22Rv1 (cell line): ENCODE measurements at regions not wholly inside any gene's neighbourhood (a gene's known extent, or its start where the extent isn't known, plus 50 kb on each side); places are given as distances from the start of the nearest gene placed in this dataset.

Source experiments
- H3K27ac ChIP-seq: fragments of 450-650 bp; 2 replicates; pipeline ENCODE4 v1.5.1; 2017
- ZFX ChIP-seq: fragments of 450-650 bp; IDR thresholded peaks from 2 replicates; pipeline ENCODE4 v1.6.1; 2017; ENCODE audit warnings: antibody characterized with exemption, borderline replicate concordance
- TF ChIP-seq, protein P1 (sequence below): fragments of 450-650 bp; IDR thresholded peaks from 2 replicates; pipeline ENCODE4 v1.5.1; 2017; ENCODE audit warnings: mild to moderate bottlenecking

DNA sequence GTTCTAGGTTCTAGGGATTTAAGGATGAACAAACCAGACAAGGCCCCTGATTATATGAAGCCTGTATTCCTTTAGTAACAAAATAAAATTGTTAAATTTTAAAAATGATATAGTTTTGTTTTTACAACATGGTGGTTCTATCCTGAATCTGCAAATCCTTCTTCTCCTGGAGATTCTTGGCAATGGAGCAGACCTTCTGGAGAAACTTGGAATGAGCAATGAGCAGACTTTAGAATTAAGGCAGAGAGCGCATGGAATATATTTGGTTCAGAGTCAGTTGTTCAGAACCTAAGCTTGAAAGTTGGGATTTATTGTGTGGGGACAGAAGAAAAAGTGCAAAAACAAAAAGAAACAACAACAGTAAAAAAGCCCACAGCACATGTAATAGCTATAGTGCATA lies 381.1 kb downstream of the ADGRL2 start:
- TF ChIP-seq, protein P1, sequence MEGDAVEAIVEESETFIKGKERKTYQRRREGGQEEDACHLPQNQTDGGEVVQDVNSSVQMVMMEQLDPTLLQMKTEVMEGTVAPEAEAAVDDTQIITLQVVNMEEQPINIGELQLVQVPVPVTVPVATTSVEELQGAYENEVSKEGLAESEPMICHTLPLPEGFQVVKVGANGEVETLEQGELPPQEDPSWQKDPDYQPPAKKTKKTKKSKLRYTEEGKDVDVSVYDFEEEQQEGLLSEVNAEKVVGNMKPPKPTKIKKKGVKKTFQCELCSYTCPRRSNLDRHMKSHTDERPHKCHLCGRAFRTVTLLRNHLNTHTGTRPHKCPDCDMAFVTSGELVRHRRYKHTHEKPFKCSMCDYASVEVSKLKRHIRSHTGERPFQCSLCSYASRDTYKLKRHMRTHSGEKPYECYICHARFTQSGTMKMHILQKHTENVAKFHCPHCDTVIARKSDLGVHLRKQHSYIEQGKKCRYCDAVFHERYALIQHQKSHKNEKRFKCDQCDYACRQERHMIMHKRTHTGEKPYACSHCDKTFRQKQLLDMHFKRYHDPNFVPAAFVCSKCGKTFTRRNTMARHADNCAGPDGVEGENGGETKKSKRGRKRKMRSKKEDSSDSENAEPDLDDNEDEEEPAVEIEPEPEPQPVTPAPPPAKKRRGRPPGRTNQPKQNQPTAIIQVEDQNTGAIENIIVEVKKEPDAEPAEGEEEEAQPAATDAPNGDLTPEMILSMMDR: no peak
- TF ChIP-seq ZFX: no peak
- no peak overlapping the region for H3K27ac ChIP-seq

DNA sequence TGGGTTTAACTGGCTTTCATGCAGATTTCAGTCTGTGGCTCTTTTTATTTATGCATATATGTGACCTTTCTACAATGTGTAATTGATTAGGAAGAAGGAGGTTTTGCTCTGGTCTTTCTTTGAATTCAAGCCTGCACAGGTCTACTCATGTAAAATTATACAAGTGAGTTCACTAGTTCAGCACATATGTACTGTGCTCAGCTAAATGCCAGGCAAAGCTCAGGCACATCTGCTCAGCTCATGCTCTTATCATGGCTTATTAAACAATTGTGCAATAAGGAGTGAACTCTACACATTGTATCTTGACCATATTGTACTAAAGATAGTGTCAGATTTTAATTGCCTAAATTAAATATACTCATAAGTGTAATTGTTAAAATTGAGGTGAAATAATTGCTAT lies 378.4 kb downstream of the ADGRL2 start:
- no peak overlapping the region for H3K27ac ChIP-seq
- no peak for TF ChIP-seq ZFX
- TF ChIP-seq, protein P1: no peak

DNA sequence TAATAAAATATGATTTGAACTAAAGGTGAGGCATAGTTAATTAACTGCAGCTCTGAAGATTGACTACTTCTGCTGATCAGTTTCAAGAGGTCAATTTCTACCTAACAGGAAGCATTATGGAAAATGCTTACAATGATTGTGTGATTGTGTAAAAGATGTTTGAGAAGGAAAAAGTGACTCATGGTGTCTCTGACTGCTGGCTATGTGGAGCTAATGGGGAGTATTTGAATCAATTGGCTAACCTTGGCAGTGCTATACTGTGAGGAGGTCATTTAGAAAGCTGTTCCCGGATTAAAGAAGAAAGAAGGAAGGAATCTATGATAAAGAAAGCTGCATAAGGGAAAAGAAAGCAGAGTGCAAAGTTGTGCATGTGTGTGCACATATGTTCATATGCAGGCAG lies 376.5 kb downstream of the ADGRL2 start:
- TF ChIP-seq, protein P1: no peak
- no peak for TF ChIP-seq ZFX
- H3K27ac ChIP-seq: no peak overlapping the region

DNA sequence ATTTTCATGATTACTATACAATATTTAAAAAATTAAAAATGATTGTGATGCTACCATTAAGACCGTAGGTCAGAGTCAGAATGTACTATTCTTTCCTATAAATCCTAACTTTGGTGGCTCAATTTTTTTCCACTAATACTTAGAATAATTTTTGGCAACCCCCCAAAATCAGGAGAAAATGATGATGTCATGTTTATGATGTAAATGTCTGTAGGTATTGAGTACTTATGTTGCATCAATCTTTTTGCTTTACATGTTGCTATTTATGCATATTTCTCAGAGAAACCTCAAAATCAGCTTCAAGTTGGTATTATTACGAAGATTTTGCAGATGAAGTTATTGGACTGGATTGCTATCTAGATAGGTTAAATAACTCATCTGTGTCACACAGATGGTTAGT lies 371.2 kb downstream of the ADGRL2 start:
- H3K27ac ChIP-seq: no peak overlapping the region

DNA sequence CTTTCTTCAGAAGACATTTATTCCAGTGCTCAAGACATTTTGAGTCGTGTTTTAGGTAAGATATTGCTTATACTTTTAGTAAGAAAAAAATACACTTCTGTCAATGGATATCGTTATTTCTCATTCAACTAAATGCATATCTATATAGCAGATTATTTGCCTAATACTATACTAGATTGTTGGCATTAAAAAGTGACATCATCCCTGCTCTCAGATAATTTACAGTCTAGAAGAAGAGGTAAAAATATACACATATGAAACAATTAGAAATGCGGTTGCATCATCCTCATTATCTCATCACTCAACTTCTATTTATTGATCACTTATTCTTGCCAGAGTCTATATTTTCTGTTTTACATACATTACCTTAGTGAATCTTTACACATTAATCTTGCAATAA lies 367.7 kb downstream of the ADGRL2 start:
- no peak overlapping the region for H3K27ac ChIP-seq
- TF ChIP-seq, protein P1: no peak
- TF ChIP-seq ZFX: no peak

More for the DNA sequence above, 371.2 kb downstream of the ADGRL2 start:
- TF ChIP-seq, protein P1: no peak
- TF ChIP-seq ZFX: no peak

DNA sequence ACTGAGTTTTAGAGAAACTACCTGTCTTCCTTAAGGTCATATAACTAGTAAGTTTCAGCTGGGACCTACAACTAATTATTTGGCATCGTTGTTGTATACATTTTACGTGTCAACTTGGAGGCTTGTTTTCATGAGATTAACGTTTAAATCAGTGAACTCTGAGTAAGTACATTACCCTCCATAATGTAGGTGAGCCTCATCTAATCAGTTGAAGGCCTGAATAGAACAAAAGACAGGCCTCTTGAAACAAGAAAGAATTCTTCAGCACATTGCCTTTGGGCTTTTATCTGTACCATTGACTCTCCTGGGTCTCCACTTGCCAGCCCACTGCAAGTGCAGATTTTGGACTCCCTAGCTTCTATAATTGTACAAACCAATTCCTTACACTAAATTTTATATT lies 364.6 kb downstream of the ADGRL2 start:
- TF ChIP-seq ZFX: no peak
- TF ChIP-seq, protein P1: no peak

DNA sequence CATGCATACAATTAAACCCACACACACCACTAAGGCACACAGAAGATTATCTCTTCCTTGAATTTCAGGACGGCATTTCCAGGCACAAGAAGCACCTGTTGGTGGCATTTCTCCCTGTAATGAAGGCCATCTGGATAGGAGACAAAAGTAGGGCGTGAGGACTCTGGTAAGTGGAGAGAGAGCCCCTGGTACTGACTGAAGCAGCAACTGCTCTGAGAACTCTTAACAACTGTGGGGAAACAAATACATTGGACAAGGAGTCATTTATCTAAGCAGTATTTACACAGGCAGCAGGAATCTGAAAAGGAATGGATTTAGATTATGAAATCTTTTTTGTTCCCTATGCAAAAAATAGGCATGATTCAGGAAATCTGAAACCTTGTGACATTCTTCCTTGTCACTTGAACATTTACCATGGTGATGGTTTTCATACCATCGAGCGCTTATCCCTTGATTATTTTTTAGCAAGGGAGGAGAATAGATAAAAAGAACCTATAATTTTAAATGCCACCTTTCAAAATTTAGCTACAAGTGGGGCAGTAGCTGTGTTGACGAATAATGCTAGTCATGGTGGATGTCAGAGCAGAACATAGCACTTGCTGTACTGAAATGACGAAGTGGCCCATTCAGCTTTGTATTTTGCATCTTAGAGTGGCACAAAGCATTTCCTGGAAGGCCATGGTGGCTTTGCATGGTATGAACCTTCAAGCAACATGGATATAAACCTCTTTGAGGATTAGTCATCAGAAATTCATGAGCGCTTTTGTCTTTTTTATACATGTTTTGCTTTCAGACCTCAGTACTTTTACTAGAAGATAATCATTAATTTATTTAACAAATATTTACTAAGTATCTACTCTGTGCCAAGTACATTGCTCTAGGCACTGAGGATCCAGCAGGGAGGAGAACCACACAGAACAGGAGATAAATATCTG lies 362.0 kb downstream of the ADGRL2 start:
- peak overlapping the region; percentile 64 for H3K27ac ChIP-seq
- TF ChIP-seq, protein P1: no peak
- TF ChIP-seq ZFX: no peak

More for the DNA sequence above, 364.6 kb downstream of the ADGRL2 start:
- no peak overlapping the region for H3K27ac ChIP-seq
